RWPE2 (cell line): ENCODE measurements at regions not wholly inside any gene's neighbourhood (a gene's known extent, or its start where the extent isn't known, plus 50 kb on each side); places are given as distances from the start of the nearest gene placed in this dataset.
A peak's percentile ranks its signal among the peaks of the same experiment; 100 is the strongest.
"Not testable (repeated sequence)": the region's sequence is repeated elsewhere in the genome, so short reads cannot be mapped to it uniquely, and the experiment has no call there.

Experiments
- ATAC-seq: fragments of 200-7000 bp; cut with Tn5 transposase; 3 replicates; pipeline ENCODE4 v1.9.1; 2021; ENCODE audit warnings: low read depth
- DNase-seq: peaks from one replicate; pipeline ENCODE4 v3.0.0-alpha.2; 2020; ENCODE audit warnings: low spot score
- H3K27ac ChIP-seq: fragments of 450-650 bp; 2 replicates; pipeline ENCODE4 v1.5.1; 2017; ENCODE audit warnings: mild to moderate bottlenecking; ENCODE audit not compliant: poor library complexity, severe bottlenecking
- H3K27me3 ChIP-seq: fragments of 250-450 bp; sonication (Bioruptor Pico); 2 replicates; pipeline ENCODE4 v1.5.1; 2021; ENCODE audit warnings: mild to moderate bottlenecking, moderate library complexity; ENCODE audit not compliant: insufficient read depth, poor library complexity, severe bottlenecking
- H3K36me3 ChIP-seq: fragments of 250-450 bp; sonication (Bioruptor Pico); 2 replicates; pipeline ENCODE4 v1.5.1; 2020; ENCODE audit warnings: low read depth, mild to moderate bottlenecking, moderate library complexity
- H3K4me1 ChIP-seq: fragments of 250-450 bp; sonication (Bioruptor Pico); 2 replicates; pipeline ENCODE4 v1.5.1; 2021; ENCODE audit warnings: mild to moderate bottlenecking, moderate library complexity; ENCODE audit not compliant: insufficient read depth, poor library complexity, severe bottlenecking
- H3K4me3 ChIP-seq: fragments of 250-450 bp; sonication (Bioruptor Pico); 2 replicates; pipeline ENCODE4 v1.5.1; 2021; ENCODE audit warnings: mild to moderate bottlenecking, moderate library complexity; ENCODE audit not compliant: severe bottlenecking
- H3K9me3 ChIP-seq: fragments of 250-450 bp; sonication (Bioruptor Pico); 2 replicates; pipeline ENCODE4 v1.5.1; 2021; ENCODE audit warnings: mild to moderate bottlenecking, moderate library complexity; ENCODE audit not compliant: severe bottlenecking
- CTCF ChIP-seq: fragments of 450-650 bp; IDR thresholded peaks from one replicate; pipeline ENCODE4 v1.5.1; 2017; ENCODE audit warnings: mild to moderate bottlenecking, moderate library complexity; ENCODE audit not compliant: poor library complexity, severe bottlenecking

- DNase-seq (no peak), ATAC-seq (no peak)
- H3K9me3 ChIP-seq: no peaks in the 10 kb centered on the region
- H3K36me3 ChIP-seq: no peaks in the 10 kb centered on the region
- no peaks in the 10 kb centered on the region for H3K4me1 ChIP-seq
- no peak for TF ChIP-seq CTCF
- no peak overlapping the region for H3K27ac ChIP-seq
- no peak overlapping the region for H3K4me3 ChIP-seq
- peaks cover 27% of the 10 kb centered on the region for H3K27me3 ChIP-seq
Observed at GRCh38 chr20:48493966-48494365, 333.8 kb downstream of the PREX1 start.

DNA sequence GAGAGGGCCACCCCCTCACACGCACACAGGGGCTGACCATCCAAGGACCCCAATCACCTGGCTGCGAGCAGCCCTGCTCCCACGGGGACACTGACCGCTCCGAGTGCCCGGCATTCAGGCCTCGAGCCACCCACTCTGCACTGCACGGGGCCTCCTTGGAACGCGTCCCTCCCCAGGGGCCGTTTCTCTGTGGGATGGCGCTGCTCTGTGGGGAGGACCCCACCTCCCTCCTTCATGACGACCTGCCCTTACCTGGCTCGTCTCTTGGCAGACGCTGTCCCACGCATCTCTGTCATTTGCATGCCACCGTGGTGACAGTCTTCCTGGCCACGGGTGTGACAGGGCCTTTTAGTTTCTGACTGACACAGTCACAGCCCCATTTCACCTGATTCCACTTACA is 334.5 kb downstream of the PREX1 start:
- H3K36me3 ChIP-seq, DNase-seq, ATAC-seq: not testable (repeated sequence)

GRCh38 chr20:48492715-48493070 is 335.1 kb downstream of the PREX1 start:
- Histone ChIP-seq H3K4me3 (no peak overlapping the region), H3K4me1 (no peaks in the 10 kb centered on the region), H3K9me3 (no peaks in the 10 kb centered on the region), H3K27ac (no peak overlapping the region), H3K36me3 (no peaks in the 10 kb centered on the region), H3K27me3 (peaks cover 24% of the 10 kb centered on the region)
- ATAC-seq (no peak), DNase-seq (no peak)
- TF ChIP-seq CTCF: no peak

More for the DNA sequence above, 334.5 kb downstream of the PREX1 start:
- H3K4me1 ChIP-seq, H3K27ac ChIP-seq, H3K9me3 ChIP-seq, H3K4me3 ChIP-seq: not testable (repeated sequence)
- peaks cover 26% of the 10 kb centered on the region for H3K27me3 ChIP-seq

DNA sequence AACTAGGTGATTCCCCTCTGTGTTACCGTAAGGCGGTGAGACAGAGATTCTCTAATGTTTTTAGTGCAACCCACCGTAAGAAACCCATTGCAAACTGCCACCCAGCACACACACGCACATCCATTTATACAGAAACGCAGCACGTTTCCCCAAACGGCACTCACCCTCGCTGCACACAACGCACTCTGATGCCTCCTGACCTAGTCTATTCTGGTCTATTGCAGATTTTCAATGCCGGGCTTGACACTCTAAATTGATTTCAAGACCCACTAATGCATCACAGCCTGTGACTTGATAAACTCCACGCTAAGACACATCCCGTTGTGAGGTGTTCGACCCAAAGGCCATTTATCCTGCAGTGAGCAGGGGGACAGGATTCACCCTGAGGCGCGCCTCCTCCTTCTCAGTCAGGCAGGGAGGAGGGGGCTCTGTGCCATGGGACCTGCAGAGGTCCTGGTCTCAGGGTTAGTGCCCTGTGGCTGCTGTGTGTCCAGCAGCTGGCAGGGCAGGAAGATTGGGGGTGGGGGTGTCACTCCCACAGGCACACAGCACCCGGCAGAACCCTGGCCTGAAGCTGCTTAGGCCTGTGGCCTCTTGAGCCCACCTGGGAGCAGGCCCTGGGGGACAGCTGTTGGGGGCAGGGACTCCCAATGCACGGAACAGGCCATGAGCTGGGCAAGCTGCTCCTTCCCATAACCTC is 335.6 kb downstream of the PREX1 start:
- DNase-seq (peak; percentile 79), ATAC-seq (no peak)
- Histone ChIP-seq H3K4me1 (no peaks in the 10 kb centered on the region), H3K9me3 (no peaks in the 10 kb centered on the region), H3K27ac (no peak overlapping the region), H3K4me3 (no peak overlapping the region), H3K27me3 (peaks cover 19% of the 10 kb centered on the region), H3K36me3 (no peaks in the 10 kb centered on the region)
- no peak for TF ChIP-seq CTCF

DNA sequence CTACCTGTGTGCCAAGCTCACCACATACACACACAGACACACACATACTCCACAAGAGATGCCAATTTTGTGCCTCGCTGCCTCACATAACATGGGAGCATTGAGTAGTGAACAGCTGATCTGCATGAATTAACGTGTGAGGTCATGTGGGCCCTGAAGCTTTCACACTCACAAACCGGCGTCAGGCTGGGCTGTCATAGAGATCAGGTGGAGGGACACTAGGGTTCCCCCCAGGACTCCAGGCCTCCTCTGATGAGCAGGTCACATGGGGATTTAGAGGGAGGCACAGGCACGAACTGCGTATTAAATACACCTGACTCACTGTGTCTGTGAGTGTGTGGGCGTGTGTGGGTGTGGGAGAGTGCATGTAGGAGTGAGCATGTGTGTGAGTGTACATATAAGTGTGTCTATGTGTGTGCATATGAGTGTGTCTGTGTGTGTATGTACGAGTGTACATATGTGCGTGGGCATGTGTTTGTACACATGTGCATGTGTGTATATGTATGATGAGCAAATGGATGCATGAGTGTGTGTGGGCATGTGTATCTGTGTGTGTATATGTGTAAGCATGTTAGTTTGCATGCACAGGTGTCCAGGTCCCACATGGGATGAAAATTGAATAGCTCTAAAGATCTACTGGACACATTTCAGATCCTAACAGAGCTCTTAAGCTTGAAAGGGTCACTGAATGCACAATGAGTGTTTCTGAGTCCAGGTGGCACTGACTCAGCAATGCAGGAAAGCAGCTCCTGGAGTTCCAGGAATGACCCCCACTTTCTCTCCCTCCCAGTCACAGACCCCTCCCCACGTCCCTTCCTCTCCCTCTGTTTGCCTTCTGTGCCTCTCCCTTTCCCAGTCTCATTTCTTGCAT is 336.6 kb downstream of the PREX1 start:
- TF ChIP-seq CTCF: no peak
- Histone ChIP-seq H3K27me3 (peaks cover 13% of the 10 kb centered on the region), H3K4me1 (no peaks in the 10 kb centered on the region), H3K9me3 (no peaks in the 10 kb centered on the region), H3K27ac (no peak overlapping the region), H3K4me3 (no peak overlapping the region), H3K36me3 (no peaks in the 10 kb centered on the region)
- ATAC-seq (no peak), DNase-seq (peak; percentile 60)

DNA sequence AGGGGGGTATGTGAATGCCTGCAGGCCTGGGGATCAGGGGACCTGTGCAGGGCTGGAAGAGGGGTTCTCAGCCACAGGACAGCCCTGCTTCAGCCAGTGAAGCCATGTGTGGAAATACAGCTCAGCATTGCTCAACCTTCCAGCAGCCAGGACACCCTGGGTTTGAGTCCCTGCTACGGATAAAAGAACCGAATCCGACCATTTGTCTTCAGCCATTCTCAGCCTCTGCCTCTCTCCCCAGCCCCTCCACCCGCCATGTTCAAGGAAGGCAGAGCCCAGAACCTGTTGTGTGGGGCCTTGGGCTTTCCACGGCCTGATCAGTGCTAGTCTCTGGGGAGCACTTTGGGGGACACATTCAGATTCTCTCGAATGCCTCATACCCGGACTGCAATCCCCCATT is 337.5 kb downstream of the PREX1 start:
- H3K9me3 ChIP-seq, H3K27me3 ChIP-seq, H3K36me3 ChIP-seq, H3K4me1 ChIP-seq, H3K4me3 ChIP-seq, H3K27ac ChIP-seq, ATAC-seq: not testable (repeated sequence)
- DNase-seq: peak; percentile 57
